ENCODE measurements at regions not wholly inside any gene's neighbourhood (a gene's known extent, or its start where the extent isn't known, plus 50 kb on each side); places are given as distances from the start of the nearest gene placed in this dataset.

GRCh38 chr17:72338304-72338703, 217.5 kb downstream of the SOX9 start:
- TF ChIP-seq POLR2AphosphoS5 (IDR thresholded peaks at IDR 0.05; ENCODE audit: borderline replicate concordance, low read depth, low read length) = no peak
- TF ChIP-seq EZH2 (IDR thresholded peaks at IDR 0.05) = no peak
- TF ChIP-seq FOXP2 (optimal IDR thresholded peaks at IDR 0.05; ENCODE audit: control extremely low read depth, extremely low read length, insufficient read depth) = no peak

Measured in SK-N-MC (cell line).